ENCODE measurements at regions not wholly inside any gene's neighbourhood (a gene's known extent, or its start where the extent isn't known, plus 50 kb on each side); places are given as distances from the start of the nearest gene placed in this dataset.

DNA sequence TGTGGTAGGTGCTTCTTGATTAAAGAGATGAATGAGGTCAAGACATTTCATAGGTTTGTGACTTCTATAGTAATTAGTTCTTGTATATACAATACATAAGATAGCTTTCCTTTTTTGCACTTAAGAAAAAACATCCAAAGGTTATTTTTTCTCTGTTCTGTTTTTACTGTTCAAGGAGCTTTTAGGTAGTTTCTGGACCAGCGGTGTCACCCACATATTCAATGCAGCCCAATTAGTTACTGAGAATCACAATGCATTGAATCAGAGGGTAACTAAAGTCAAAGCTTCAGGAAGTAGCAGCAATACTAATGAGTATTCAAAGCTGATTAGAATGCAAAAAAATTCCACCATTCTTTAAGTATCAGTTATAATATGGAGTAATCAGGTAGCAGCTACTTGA lies 211.6 kb downstream of the SH2D1A start:
- no peaks in the 10 kb centered on the region for H3K9me1 ChIP-seq (ENCODE audit: insufficient read depth, low read length)
- intact Hi-C loops (cut with micrococcal nuclease): no loop called here

More for the DNA sequence above, 211.6 kb downstream of the SH2D1A start:
- no peak overlapping the region for H3K27ac ChIP-seq (ENCODE audit: insufficient read depth, low read length)
- H3K9me3 ChIP-seq (ENCODE audit: control insufficient read depth, insufficient read depth, low read length): no peaks in the 10 kb centered on the region
- H2BK120ac ChIP-seq (ENCODE audit: low read depth, low read length): no peak overlapping the region
- in situ Hi-C loops (cut with MboI; ENCODE audit: low sequenced_read_pairs) (no loop called here), dilution Hi-C loops (cut with HindIII; ENCODE audit: low sequenced_read_pairs, unreplicated experiment) (no loop called here)
- no peak overlapping the region for H2AFZ ChIP-seq (replicated peaks; ENCODE audit: low read length, poor library complexity)
- DNase-seq (no peak), ATAC-seq (ENCODE audit: low read depth) (no peak)
- no peaks in the 10 kb centered on the region for H3K79me1 ChIP-seq (ENCODE audit: low read depth in 1 of 2, low read length in 2 of 2)
- no peaks in the 10 kb centered on the region for H3K36me3 ChIP-seq (ENCODE audit: control insufficient read depth, insufficient read depth, low read length)
- no TSS peak for BruUV-seq (replicated peaks)
- no peak overlapping the region for H4K91ac ChIP-seq (ENCODE audit: insufficient read depth, low read depth, low read length)
- no peaks in the 10 kb centered on the region for H3K27me3 ChIP-seq (ENCODE audit: control insufficient read depth, insufficient read depth, low read length)
- H3K23ac ChIP-seq (ENCODE audit: low read depth, low read length): no peak overlapping the region
- no peak overlapping the region for H4K5ac ChIP-seq (ENCODE audit: low read depth, low read length)
- no peak overlapping the region for H3K9ac ChIP-seq (ENCODE audit: low read depth, low read length)
- H2AK5ac ChIP-seq (ENCODE audit: low read depth, low read length): no peak overlapping the region
- no peak overlapping the region for H3K4me3 ChIP-seq (ENCODE audit: insufficient read depth, low read depth, low read length)
- H2BK20ac ChIP-seq (ENCODE audit: low read depth, low read length): no peak overlapping the region
- H4K20me1 ChIP-seq (ENCODE audit: insufficient read depth, low read length): no peaks in the 10 kb centered on the region
- POLR2A ChIA-PET (ENCODE audit: unreplicated experiment): no interaction called here
- H2BK5ac ChIP-seq (ENCODE audit: low read depth, low read length, poor library complexity, severe bottlenecking): no peak overlapping the region
- no peak overlapping the region for H3K18ac ChIP-seq (ENCODE audit: low read depth, low read length)
- H3K56ac ChIP-seq (ENCODE audit: extremely low read depth, insufficient read depth, low read length): no peak overlapping the region
- no CpG with 5 or more reads among the region's 1 CpG for WGBS, 2 experiments (ENCODE audit: extremely low coverage in 2 of 2, insufficient read length in 1 of 2)
- H3K4me1 ChIP-seq (ENCODE audit: control insufficient read depth, insufficient read depth, low read length): no peaks in the 10 kb centered on the region
- TF ChIP-seq FOS (IDR thresholded peaks at IDR 0.05; ENCODE audit: low read depth, low read length) (no peak), CEBPB (IDR thresholded peaks at IDR 0.05; ENCODE audit: low read depth, low read length) (no peak), NFE2L2 (IDR thresholded peaks at IDR 0.05; ENCODE audit: low read depth, low read length) (no peak), RCOR1 (IDR thresholded peaks at IDR 0.05; ENCODE audit: insufficient replicate concordance, low read length) (no peak), SMC3 (IDR thresholded peaks at IDR 0.05; ENCODE audit: low read depth, low read length) (no peak), MAFK (IDR thresholded peaks at IDR 0.05; ENCODE audit: low read depth, low read length) (no peak), CHD1 (IDR thresholded peaks at IDR 0.05; ENCODE audit: low read depth, low read length) (no peak), ELK1 (IDR thresholded peaks at IDR 0.05; ENCODE audit: borderline replicate concordance, low read depth, low read length) (no peak), MAZ (IDR thresholded peaks at IDR 0.05; ENCODE audit: borderline replicate concordance, low read depth, low read length) (no peak), MXI1 (IDR thresholded peaks at IDR 0.05; ENCODE audit: borderline replicate concordance, low read depth, low read length) (no peak), BHLHE40 (IDR thresholded peaks at IDR 0.05; ENCODE audit: low read depth, low read length) (no peak)
- TF ChIP-seq, protein P1, sequence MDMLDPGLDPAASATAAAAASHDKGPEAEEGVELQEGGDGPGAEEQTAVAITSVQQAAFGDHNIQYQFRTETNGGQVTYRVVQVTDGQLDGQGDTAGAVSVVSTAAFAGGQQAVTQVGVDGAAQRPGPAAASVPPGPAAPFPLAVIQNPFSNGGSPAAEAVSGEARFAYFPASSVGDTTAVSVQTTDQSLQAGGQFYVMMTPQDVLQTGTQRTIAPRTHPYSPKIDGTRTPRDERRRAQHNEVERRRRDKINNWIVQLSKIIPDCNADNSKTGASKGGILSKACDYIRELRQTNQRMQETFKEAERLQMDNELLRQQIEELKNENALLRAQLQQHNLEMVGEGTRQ (IDR thresholded peaks at IDR 0.05; ENCODE audit: low read depth, low read length): no peak
- TF ChIP-seq, protein P2, sequence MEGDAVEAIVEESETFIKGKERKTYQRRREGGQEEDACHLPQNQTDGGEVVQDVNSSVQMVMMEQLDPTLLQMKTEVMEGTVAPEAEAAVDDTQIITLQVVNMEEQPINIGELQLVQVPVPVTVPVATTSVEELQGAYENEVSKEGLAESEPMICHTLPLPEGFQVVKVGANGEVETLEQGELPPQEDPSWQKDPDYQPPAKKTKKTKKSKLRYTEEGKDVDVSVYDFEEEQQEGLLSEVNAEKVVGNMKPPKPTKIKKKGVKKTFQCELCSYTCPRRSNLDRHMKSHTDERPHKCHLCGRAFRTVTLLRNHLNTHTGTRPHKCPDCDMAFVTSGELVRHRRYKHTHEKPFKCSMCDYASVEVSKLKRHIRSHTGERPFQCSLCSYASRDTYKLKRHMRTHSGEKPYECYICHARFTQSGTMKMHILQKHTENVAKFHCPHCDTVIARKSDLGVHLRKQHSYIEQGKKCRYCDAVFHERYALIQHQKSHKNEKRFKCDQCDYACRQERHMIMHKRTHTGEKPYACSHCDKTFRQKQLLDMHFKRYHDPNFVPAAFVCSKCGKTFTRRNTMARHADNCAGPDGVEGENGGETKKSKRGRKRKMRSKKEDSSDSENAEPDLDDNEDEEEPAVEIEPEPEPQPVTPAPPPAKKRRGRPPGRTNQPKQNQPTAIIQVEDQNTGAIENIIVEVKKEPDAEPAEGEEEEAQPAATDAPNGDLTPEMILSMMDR (conservative IDR thresholded peaks at IDR 0.05; ENCODE audit: low read depth, low read length): no peak
- H2AK9ac ChIP-seq (replicated peaks; ENCODE audit: low read depth, low read length, poor library complexity): no peak overlapping the region
- CTCF ChIA-PET: no interaction called here
- no peak overlapping the region for H3K14ac ChIP-seq (replicated peaks; ENCODE audit: low read depth, low read length)
- no peak overlapping the region for H2BK15ac ChIP-seq (ENCODE audit: low read depth, low read length)
- H3K4ac ChIP-seq (ENCODE audit: low read depth, low read length): no peak overlapping the region
- no peak overlapping the region for H3K4me2 ChIP-seq (ENCODE audit: low read depth, low read length)
- H4K8ac ChIP-seq (ENCODE audit: low read depth in 2 of 2, low read length in 2 of 2): no peak overlapping the region
